GM12878 (cell line): ENCODE measurements at regions not wholly inside any gene's neighbourhood (a gene's known extent, or its start where the extent isn't known, plus 50 kb on each side); places are given as distances from the start of the nearest gene placed in this dataset.

Source experiments
- CREB1 ChIP-seq: IDR thresholded peaks from 2 replicates; pipeline ENCODE4 v1.6.1; 2012; ENCODE audit warnings: low read depth, mild to moderate bottlenecking, inconsistent platforms
- CTCF ChIP-seq, 3 experiments: IDR thresholded peaks in 2 of 3; conservative IDR thresholded peaks in 1 of 3; 2 replicates each; pipeline ENCODE4 v1.5.1; 2011; ENCODE audit warnings: low read depth in 3 of 3, low read length in 3 of 3, mild to moderate bottlenecking in 3 of 3, control low read depth in 2 of 3, moderate library complexity in 2 of 3, inconsistent platforms in 1 of 3, mixed read lengths in 1 of 3; ENCODE audit not compliant: control insufficient read depth in 2 of 3, insufficient read depth in 1 of 3; ENCODE audit errors: extremely low read depth in 1 of 3
- DPF2 ChIP-seq: fragments of 450-650 bp; IDR thresholded peaks from 2 replicates; pipeline ENCODE4 v1.6.1; 2017; ENCODE audit warnings: mild to moderate bottlenecking
- EP300 ChIP-seq, 2 experiments: fragments of 150-350 bp in 1 of 2; IDR thresholded peaks; 2 replicates each; pipeline ENCODE4 v1.6.1; 2011 to 2012; ENCODE audit warnings: low read depth in 2 of 2, low read length in 2 of 2, borderline replicate concordance in 1 of 2, improper control_type of control experiment in 1 of 2, inconsistent platforms in 1 of 2; ENCODE audit not compliant: control insufficient read depth in 1 of 2
- EZH2 ChIP-seq: IDR thresholded peaks from 2 replicates; pipeline ENCODE4 v1.6.1; 2012; ENCODE audit warnings: low read depth, mild to moderate bottlenecking, control low read depth, inconsistent platforms, low read length, borderline replicate concordance; ENCODE audit not compliant: control insufficient read depth
- JUND ChIP-seq: IDR thresholded peaks from 2 replicates; pipeline ENCODE4 v1.6.1; 2012; ENCODE audit warnings: low read depth, mild to moderate bottlenecking, low read length, improper control_type of control experiment, moderate library complexity
- MXI1 ChIP-seq: fragments of 150-350 bp; IDR thresholded peaks from 2 replicates; pipeline ENCODE4 v1.6.1; 2011; ENCODE audit warnings: low read depth, mild to moderate bottlenecking, inconsistent platforms, low read length, improper control_type of control experiment
- POLR2A ChIP-seq: IDR thresholded peaks from 2 replicates; pipeline ENCODE4 v1.6.1; 2011; ENCODE audit warnings: low read depth, mild to moderate bottlenecking, low read length
- POU2F2 ChIP-seq: IDR thresholded peaks from 3 replicates; pipeline ENCODE4 v1.6.1; 2011; ENCODE audit warnings: low read depth, mild to moderate bottlenecking, low read length, borderline replicate concordance
- RAD21 ChIP-seq: IDR thresholded peaks from 2 replicates; pipeline ENCODE4 v1.6.1; 2011; ENCODE audit warnings: mild to moderate bottlenecking, low read depth, low read length, moderate library complexity; ENCODE audit not compliant: insufficient read depth
- SREBF2 ChIP-seq: IDR thresholded peaks from 2 replicates; pipeline ENCODE4 v1.6.1; 2012; ENCODE audit warnings: mild to moderate bottlenecking, low read length
- TF ChIP-seq, protein P1 (sequence below): IDR thresholded peaks from 2 replicates; pipeline ENCODE4 v1.6.1; 2011; ENCODE audit warnings: borderline replicate concordance, low read depth, mild to moderate bottlenecking, moderate library complexity, low read length; ENCODE audit not compliant: insufficient read depth, poor library complexity, severe bottlenecking
- TF ChIP-seq, protein P2 (sequence below): IDR thresholded peaks from 2 replicates; pipeline ENCODE4 v1.6.1; 2011; ENCODE audit warnings: low read depth, mild to moderate bottlenecking, low read length, moderate library complexity, borderline replicate concordance; ENCODE audit errors: extremely low read depth

DNA sequence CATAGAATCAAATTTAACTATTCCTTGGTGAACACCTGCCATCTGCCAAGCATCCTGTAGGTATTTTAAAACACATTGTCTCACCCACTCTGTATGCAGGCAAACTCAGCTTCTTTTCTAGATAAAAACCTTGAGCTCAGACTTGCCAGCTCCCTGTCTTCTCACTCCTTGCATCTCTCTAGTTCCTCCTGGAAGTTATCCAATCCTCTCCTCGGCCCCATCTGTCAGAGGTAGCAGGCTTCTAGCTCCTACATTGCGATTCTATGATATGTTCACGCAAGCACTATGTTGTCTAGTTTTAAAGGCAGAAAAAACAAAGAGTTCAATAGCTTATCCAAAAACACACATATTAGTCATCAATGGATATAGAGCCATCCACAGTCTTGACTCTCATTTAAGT lies 67.0 kb upstream of the APCDD1 start:
- no peak for TF ChIP-seq EP300 (IDR thresholded peaks at IDR 0.05; ENCODE audit: borderline replicate concordance in 1 of 2, control insufficient read depth in 1 of 2, low read depth in 2 of 2, low read length in 2 of 2)
- TF ChIP-seq DPF2, result no peak
- TF ChIP-seq MXI1, result no peak
- no peak for TF ChIP-seq CTCF (IDR thresholded peaks at IDR 0.05 in 2 of 3, conservative IDR thresholded peaks at IDR 0.05 in 1 of 3; ENCODE audit: control insufficient read depth in 2 of 3, extremely low read depth in 1 of 3, insufficient read depth in 1 of 3, low read depth in 3 of 3, low read length in 3 of 3)
- TF ChIP-seq POU2F2, result no peak
- TF ChIP-seq, protein P1, sequence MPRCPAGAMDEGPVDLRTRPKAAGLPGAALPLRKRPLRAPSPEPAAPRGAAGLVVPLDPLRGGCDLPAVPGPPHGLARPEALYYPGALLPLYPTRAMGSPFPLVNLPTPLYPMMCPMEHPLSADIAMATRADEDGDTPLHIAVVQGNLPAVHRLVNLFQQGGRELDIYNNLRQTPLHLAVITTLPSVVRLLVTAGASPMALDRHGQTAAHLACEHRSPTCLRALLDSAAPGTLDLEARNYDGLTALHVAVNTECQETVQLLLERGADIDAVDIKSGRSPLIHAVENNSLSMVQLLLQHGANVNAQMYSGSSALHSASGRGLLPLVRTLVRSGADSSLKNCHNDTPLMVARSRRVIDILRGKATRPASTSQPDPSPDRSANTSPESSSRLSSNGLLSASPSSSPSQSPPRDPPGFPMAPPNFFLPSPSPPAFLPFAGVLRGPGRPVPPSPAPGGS, result no peak
- no peak for TF ChIP-seq RAD21
- TF ChIP-seq, protein P2, sequence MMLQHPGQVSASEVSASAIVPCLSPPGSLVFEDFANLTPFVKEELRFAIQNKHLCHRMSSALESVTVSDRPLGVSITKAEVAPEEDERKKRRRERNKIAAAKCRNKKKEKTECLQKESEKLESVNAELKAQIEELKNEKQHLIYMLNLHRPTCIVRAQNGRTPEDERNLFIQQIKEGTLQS, result no peak
- TF ChIP-seq JUND, result no peak
- TF ChIP-seq POLR2A, result no peak
- no peak for TF ChIP-seq SREBF2
- TF ChIP-seq CREB1, result no peak
- TF ChIP-seq EZH2, result no peak
